GM21825 (cell line): ENCODE measurements at regions not wholly inside any gene's neighbourhood (a gene's known extent, or its start where the extent isn't known, plus 50 kb on each side); places are given as distances from the start of the nearest gene placed in this dataset.

Source experiments
- ATAC-seq: cut with Tn5 transposase; IDR thresholded peaks from one replicate; pipeline ENCODE4 v1.9.1; 2021; ENCODE audit warnings: mild to moderate bottlenecking, moderate library complexity; ENCODE audit not compliant: unreplicated experiment

GRCh38 chr1:87219626-87220025 is 109.1 kb upstream of the LMO4 start:
- ATAC-seq, result no peak

- no peak for ATAC-seq
Observed at GRCh38 chr1:87220993-87221392, 107.7 kb upstream of the LMO4 start.

- ATAC-seq, result no peak
Observed at GRCh38 chr1:87224201-87224600, 104.5 kb upstream of the LMO4 start.

- no peak for ATAC-seq
Observed at GRCh38 chr1:87225171-87225570, 103.5 kb upstream of the LMO4 start.

GRCh38 chr1:87226341-87226760 is 102.3 kb upstream of the LMO4 start:
- ATAC-seq, result no peak

GRCh38 chr1:87227651-87228050 is 101.0 kb upstream of the LMO4 start:
- no peak for ATAC-seq

- ATAC-seq, result no peak
Observed at GRCh38 chr1:87230501-87230900, 98.2 kb upstream of the LMO4 start.

GRCh38 chr1:87231703-87232367 is 96.8 kb upstream of the LMO4 start:
- ATAC-seq, result no peak

GRCh38 chr1:87236585-87236984 is 92.1 kb upstream of the LMO4 start:
- no peak for ATAC-seq

GRCh38 chr1:87239997-87240605 is 88.6 kb upstream of the LMO4 start:
- ATAC-seq, result no peak

GRCh38 chr1:87240661-87241285 is 87.9 kb upstream of the LMO4 start:
- no peak for ATAC-seq

GRCh38 chr1:87242445-87243185 is 86.1 kb upstream of the LMO4 start:
- no peak for ATAC-seq

GRCh38 chr1:87243573-87243972 is 85.1 kb upstream of the LMO4 start:
- no peak for ATAC-seq

- ATAC-seq, result no peak
Observed at GRCh38 chr1:87246436-87246835, 82.2 kb upstream of the LMO4 start.

GRCh38 chr1:87249803-87250202 is 78.9 kb upstream of the LMO4 start:
- no peak for ATAC-seq

GRCh38 chr1:87250336-87250735 is 78.3 kb upstream of the LMO4 start:
- ATAC-seq, result no peak

GRCh38 chr1:87252406-87252805 is 76.3 kb upstream of the LMO4 start:
- ATAC-seq, result no peak

GRCh38 chr1:87262688-87263087 is 66.0 kb upstream of the LMO4 start:
- no peak for ATAC-seq

GRCh38 chr1:87263281-87263680 is 65.4 kb upstream of the LMO4 start:
- no peak for ATAC-seq

- no peak for ATAC-seq
Observed at GRCh38 chr1:87263785-87264184, 64.9 kb upstream of the LMO4 start.

GRCh38 chr1:87264976-87265375 is 63.7 kb upstream of the LMO4 start:
- no peak for ATAC-seq

- ATAC-seq, result no peak
Observed at GRCh38 chr1:87265786-87266185, 62.9 kb upstream of the LMO4 start.
